ENCODE measurements at regions not wholly inside any gene's neighbourhood (a gene's known extent, or its start where the extent isn't known, plus 50 kb on each side); places are given as distances from the start of the nearest gene placed in this dataset.

DNA sequence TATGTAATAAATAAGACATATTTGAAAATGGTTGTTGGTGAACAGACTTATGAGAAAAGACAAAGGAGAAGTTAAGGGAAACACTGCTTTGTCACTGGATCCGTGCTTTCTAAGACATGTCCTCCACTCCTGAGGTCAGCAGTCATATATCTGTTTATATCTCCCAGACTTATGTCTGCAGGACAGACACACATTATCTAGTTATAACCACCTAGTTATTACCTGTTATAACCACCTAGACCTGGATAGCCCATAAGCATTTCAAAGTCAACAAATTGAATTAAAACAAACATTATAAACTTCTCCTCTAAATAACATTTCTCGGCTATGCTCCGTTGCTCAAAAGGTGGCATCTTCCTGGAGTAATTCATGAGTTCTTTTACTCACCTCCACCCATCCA is 96.4 kb downstream of the SPRY2 start:
- Histone ChIP-seq H3K18ac (ENCODE audit: insufficient read length, low read depth, low read length) (no peak overlapping the region), H3K4me1 (ENCODE audit: insufficient read depth, low read length) (peaks cover 3% of the 10 kb centered on the region; the same call in 1 of the 2 replicates), H3K27ac (ENCODE audit: insufficient read length, low read depth, low read length) (no peak overlapping the region), H2BK120ac (ENCODE audit: low read depth, low read length, poor library complexity, severe bottlenecking) (no peak overlapping the region), H4K8ac (replicated peaks; ENCODE audit: insufficient read length, low read depth, low read length) (no peak overlapping the region), H3T11ph (ENCODE audit: low read length) (no peak overlapping the region), H3K9ac (ENCODE audit: extremely low read depth, insufficient read length, low read length) (no peak overlapping the region), H4K91ac (ENCODE audit: insufficient read length, low read depth, low read length) (no peak overlapping the region), H3K79me1 (ENCODE audit: insufficient read depth, low read depth, low read length, poor library complexity, severe bottlenecking) (no peaks in the 10 kb centered on the region), H3K14ac (ENCODE audit: insufficient read depth, low read length) (no peak overlapping the region), H2AK5ac (ENCODE audit: insufficient read length, low read length) (no peak overlapping the region), H3K79me2 (ENCODE audit: insufficient read depth, low read length) (no peaks in the 10 kb centered on the region), H2BK15ac (ENCODE audit: low read depth, low read length) (no peak overlapping the region), H3K4ac (ENCODE audit: low read depth, low read length) (no peak overlapping the region), H4K5ac (ENCODE audit: insufficient read length, low read depth, low read length) (no peak overlapping the region), H2AFZ (ENCODE audit: low read length) (no peak overlapping the region), H2BK5ac (ENCODE audit: insufficient read length, low read length) (no peak overlapping the region), H4K20me1 (ENCODE audit: control insufficient read depth, insufficient read depth, insufficient read length) (no peaks in the 10 kb centered on the region), H2BK20ac (ENCODE audit: low read depth, low read length, poor library complexity, severe bottlenecking) (no peak overlapping the region), H3K56ac (ENCODE audit: insufficient read length, low read depth, low read length) (no peak overlapping the region), H3K27me3 (ENCODE audit: insufficient read depth, low read length) (no peaks in the 10 kb centered on the region), H3K4me2 (ENCODE audit: insufficient read depth, insufficient read length, low read length) (no peak overlapping the region), H3K9me3 (ENCODE audit: control insufficient read depth, low read depth, low read length) (no peaks in the 10 kb centered on the region), H3K23ac (ENCODE audit: insufficient read length, low read depth, low read length) (no peak overlapping the region), H2BK12ac (ENCODE audit: insufficient read length, low read depth, low read length) (no peak overlapping the region), H3K23me2 (ENCODE audit: insufficient read length, low read depth, low read length, poor library complexity, severe bottlenecking) (no peaks in the 10 kb centered on the region)
- Mint-ChIP-seq H3K4me1 (peaks cover 11 to 13% of the 10 kb centered on the region in 2 experiments), H3K4me3 (no peak overlapping the region), H3K9me3 (no peaks in the 10 kb centered on the region), H3K36me3 (ENCODE audit: insufficient read depth in 1 of 3, low read depth in 3 of 3) (no peaks in the 10 kb centered on the region), H3K27ac (no peak overlapping the region), H3K27me3 (ENCODE audit: low read depth) (no peaks in the 10 kb centered on the region)
- WGBS (ENCODE audit: extremely low coverage, insufficient read length, low lambda C conversion rate) = no CpG with 5 or more reads among the region's 3 CpGs
- DNase-seq = no peak
- TF ChIP-seq CTCF (conservative IDR thresholded peaks at IDR 0.05) = no peak
